IMR-90 (cell line): ENCODE measurements at regions not wholly inside any gene's neighbourhood (a gene's known extent, or its start where the extent isn't known, plus 50 kb on each side); places are given as distances from the start of the nearest gene placed in this dataset.

Source experiments
- ATAC-seq: fragments of 200-7000 bp; cut with Tn5 transposase; 2 replicates; pipeline ENCODE4 v1.9.1; 2020; ENCODE audit warnings: low read depth, mild to moderate bottlenecking, moderate library complexity
- BruUV-seq: library from RNA; stranded (reverse); fragments of 400-500 nt; replicated peaks from 2 replicates; lab custom pipeline; 2021; lab: Mats Ljungman, UMichigan
- CTCF ChIA-PET: fragments of 300-600 bp; formaldehyde crosslinking; extraction: SDS; loops from one replicate; lab custom pipeline; 2021; ENCODE audit warnings: antibody characterized with exemption; lab: Yijun Ruan, JAX
- POLR2A ChIA-PET: fragments of 300-600 bp; sonication (Branson Sonifier 250); formaldehyde crosslinking; loops from one replicate; lab custom pipeline; 2022; ENCODE audit warnings: antibody characterized with exemption; ENCODE audit not compliant: unreplicated experiment; lab: Charles Lee
- DNase-seq: peaks from one replicate; pipeline ENCODE4 v3.0.0; 2013
- H2AFZ ChIP-seq: replicated peaks from 2 replicates; pipeline ENCODE3; 2013; ENCODE audit warnings: low read length, mild to moderate bottlenecking; ENCODE audit not compliant: poor library complexity
- H2AK5ac ChIP-seq: 2 replicates; pipeline ENCODE4 v1.6.1; 2013; ENCODE audit warnings: low read depth, low read length, inconsistent platforms
- H2AK9ac ChIP-seq: replicated peaks from 2 replicates; pipeline ENCODE3; 2013; ENCODE audit warnings: mild to moderate bottlenecking, low read depth, low read length, moderate library complexity; ENCODE audit not compliant: poor library complexity
- H2BK120ac ChIP-seq: 2 replicates; pipeline ENCODE4 v1.6.1; 2013; ENCODE audit warnings: low read depth, low read length, inconsistent platforms
- H2BK15ac ChIP-seq: 3 replicates; pipeline ENCODE4 v1.6.1; 2013; ENCODE audit warnings: low read depth, low read length, inconsistent platforms
- H2BK20ac ChIP-seq: 2 replicates; pipeline ENCODE4 v1.6.1; 2013; ENCODE audit warnings: low read depth, mild to moderate bottlenecking, inconsistent platforms, low read length, moderate library complexity
- H2BK5ac ChIP-seq: 2 replicates; pipeline ENCODE4 v1.6.1; 2013; ENCODE audit warnings: mild to moderate bottlenecking, low read depth, low read length, inconsistent platforms; ENCODE audit not compliant: poor library complexity, severe bottlenecking
- H3K14ac ChIP-seq: replicated peaks from 2 replicates; pipeline ENCODE4 v1.6.1; 2013; ENCODE audit warnings: low read depth, low read length, inconsistent platforms
- H3K18ac ChIP-seq: 2 replicates; pipeline ENCODE4 v1.6.1; 2013; ENCODE audit warnings: low read depth, low read length, control low read depth
- H3K23ac ChIP-seq: 2 replicates; pipeline ENCODE4 v1.6.1; 2013; ENCODE audit warnings: low read depth, low read length, inconsistent platforms
- H3K27ac ChIP-seq: 2 replicates; pipeline ENCODE4 v1.5.1; 2013; ENCODE audit warnings: mild to moderate bottlenecking, control low read depth, low read length; ENCODE audit not compliant: insufficient read depth
- H3K27me3 ChIP-seq: 2 replicates; pipeline ENCODE4 v1.6.1; 2013; ENCODE audit warnings: low read length; ENCODE audit not compliant: control insufficient read depth, insufficient read depth
- H3K36me3 ChIP-seq: 2 replicates; pipeline ENCODE4 v1.6.1; 2013; ENCODE audit warnings: low read length, mixed read lengths; ENCODE audit not compliant: control insufficient read depth, insufficient read depth
- H3K4ac ChIP-seq: 2 replicates; pipeline ENCODE4 v1.6.1; 2013; ENCODE audit warnings: low read depth, low read length, inconsistent platforms
- H3K4me1 ChIP-seq: 2 replicates; pipeline ENCODE4 v1.6.1; 2013; ENCODE audit warnings: low read length, mixed read lengths; ENCODE audit not compliant: control insufficient read depth, insufficient read depth
- H3K4me2 ChIP-seq: 2 replicates; pipeline ENCODE4 v1.6.1; 2013; ENCODE audit warnings: low read depth, mild to moderate bottlenecking, control low read depth, low read length, moderate library complexity
- H3K4me3 ChIP-seq: 2 replicates; pipeline ENCODE4 v1.5.1; 2013; ENCODE audit warnings: low read depth, mild to moderate bottlenecking, control low read depth, low read length, moderate library complexity; ENCODE audit not compliant: insufficient read depth
- H3K56ac ChIP-seq: 2 replicates; pipeline ENCODE4 v1.6.1; 2013; ENCODE audit warnings: low read length, inconsistent platforms; ENCODE audit not compliant: insufficient read depth; ENCODE audit errors: extremely low read depth
- H3K79me1 ChIP-seq, 2 experiments: 2 replicates each; pipeline ENCODE4 v1.6.1; 2013; ENCODE audit warnings: low read length in 2 of 2, inconsistent platforms in 1 of 2, low read depth in 1 of 2
- H3K9ac ChIP-seq: 2 replicates; pipeline ENCODE4 v1.6.1; 2013; ENCODE audit warnings: low read depth, low read length, control low read depth
- H3K9me1 ChIP-seq: 2 replicates; pipeline ENCODE4 v1.6.1; 2013; ENCODE audit warnings: low read length, inconsistent platforms; ENCODE audit not compliant: insufficient read depth
- H3K9me3 ChIP-seq: 2 replicates; pipeline ENCODE4 v1.6.1; 2013; ENCODE audit warnings: low read length; ENCODE audit not compliant: control insufficient read depth, insufficient read depth
- H4K20me1 ChIP-seq: 2 replicates; pipeline ENCODE4 v1.6.1; 2013; ENCODE audit warnings: low read length, inconsistent platforms; ENCODE audit not compliant: insufficient read depth
- H4K5ac ChIP-seq: 2 replicates; pipeline ENCODE4 v1.6.1; 2013; ENCODE audit warnings: mild to moderate bottlenecking, low read depth, low read length, control low read depth
- H4K8ac ChIP-seq, 2 experiments: 2 replicates each; pipeline ENCODE4 v1.6.1; 2013; ENCODE audit warnings: low read depth in 2 of 2, low read length in 2 of 2, control low read depth in 1 of 2, inconsistent platforms in 1 of 2
- H4K91ac ChIP-seq: 2 replicates; pipeline ENCODE4 v1.6.1; 2013; ENCODE audit warnings: low read depth, low read length, inconsistent platforms; ENCODE audit not compliant: insufficient read depth
- CHD1 ChIP-seq: IDR thresholded peaks from 2 replicates; pipeline ENCODE4 v1.6.1; 2012; ENCODE audit warnings: low read depth, low read length, improper control_type of control experiment
- MAFK ChIP-seq: IDR thresholded peaks from 2 replicates; pipeline ENCODE4 v1.6.1; 2012; ENCODE audit warnings: low read depth, low read length, improper control_type of control experiment
- MAZ ChIP-seq: IDR thresholded peaks from 2 replicates; pipeline ENCODE4 v1.6.1; 2012; ENCODE audit warnings: low read depth, mild to moderate bottlenecking, low read length, improper control_type of control experiment, moderate library complexity, borderline replicate concordance
- WGBS, 2 experiments: methylation state at CpG; one replicate each; pipeline versions ENCODE4 v1.1.5 to v1.1.7; 2013; ENCODE audit warnings: missing lambda C conversion rate in 2 of 2; ENCODE audit not compliant: insufficient read length in 1 of 2; ENCODE audit errors: extremely low coverage in 2 of 2; 5-methylcytosine and 5-hydroxymethylcytosine counted together
- dilution Hi-C: fragments of 300-500 bp; cut with HindIII; formaldehyde crosslinking; loops from one replicate; pipeline ENCODE4 v1.14.3; 2018; ENCODE audit warnings: low sequenced_read_pairs; ENCODE audit not compliant: unreplicated experiment
- in situ Hi-C: fragments of 300-500 bp; cut with MboI; formaldehyde crosslinking; loops from 3 replicates; pipeline ENCODE4 v1.14.3; 2019; ENCODE audit warnings: low sequenced_read_pairs, inconsistent platforms, mixed read lengths
- intact Hi-C: fragments of 100-400 bp; cut with micrococcal nuclease; formaldehyde crosslinking; loops from 2 replicates; pipeline ENCODE4 v1.10.0; 2022

DNA sequence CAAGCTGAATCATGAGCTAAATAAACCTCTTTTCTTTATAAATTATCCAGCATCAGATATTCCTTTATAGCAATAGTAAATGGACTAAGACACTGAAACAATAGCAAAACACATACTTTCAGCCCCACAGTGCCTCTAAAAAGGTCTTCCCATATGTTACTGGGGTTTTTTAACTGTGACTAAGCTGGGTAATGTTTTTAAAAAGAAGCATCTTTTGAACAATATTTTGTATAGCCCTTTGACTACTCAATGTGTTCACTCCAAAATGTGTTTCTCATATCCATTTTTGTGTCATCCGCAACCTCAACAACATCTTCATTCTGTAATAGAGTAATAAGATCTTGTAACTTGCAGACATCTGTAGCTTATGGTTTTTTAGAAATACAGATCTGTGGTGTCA, 218.7 kb upstream of the S100G start:
- Histone ChIP-seq H3K18ac (no peak overlapping the region), H3K79me1 (no peaks in the 10 kb centered on the region), H3K9me3 (0 out of 2 replicates have a peak, but pooled peaks cover 2% of the 10 kb centered on the region), H3K27ac (no peak overlapping the region), H2BK5ac (no peak overlapping the region), H3K9ac (no peak overlapping the region), H4K5ac (no peak overlapping the region), H3K4me2 (no peak overlapping the region), H2AK9ac (no peak overlapping the region), H3K9me1 (no peaks in the 10 kb centered on the region; the same call in 1 of the 2 replicates), H2BK120ac (no peak overlapping the region), H3K23ac (no peak overlapping the region), H3K4me3 (no peak overlapping the region), H3K36me3 (no peaks in the 10 kb centered on the region), H3K56ac (no peak overlapping the region), H3K14ac (no peak overlapping the region), H3K4ac (no peak overlapping the region), H2AK5ac (no peak overlapping the region), H2BK20ac (no peak overlapping the region), H4K20me1 (no peaks in the 10 kb centered on the region), H4K8ac (no peak overlapping the region), H2BK15ac (no peak overlapping the region), H3K4me1 (no peaks in the 10 kb centered on the region), H2AFZ (no peak overlapping the region), H4K91ac (no peak overlapping the region), H3K27me3 (peaks cover 1% of the 10 kb centered on the region; the same call in 1 of the 2 replicates)
- CTCF ChIA-PET = no interaction called here
- in situ Hi-C loops (loop anchor here (10.0 kb wide), 1 partner anchor 306 kb away; the partner anchor contains the start of gene GRPR), dilution Hi-C loops (no loop called here), intact Hi-C loops (loop anchor here (10.0 kb wide), 1 partner anchor 206 kb away; no protein-coding TSS in a partner anchor)
- POLR2A ChIA-PET = no interaction called here
- no peak for DNase-seq
- TF ChIP-seq MAFK (no peak), CHD1 (no peak), MAZ (no peak)
- ATAC-seq = no peak
- WGBS, 2 experiments = no CpG with 5 or more reads among the region's 1 CpG
- no TSS peak for BruUV-seq
